PC-3 (cell line): ENCODE measurements at regions not wholly inside any gene's neighbourhood (a gene's known extent, or its start where the extent isn't known, plus 50 kb on each side); places are given as distances from the start of the nearest gene placed in this dataset.

Experiments
- ATAC-seq: fragments of 200-7000 bp; cut with Tn5 transposase; 2 replicates; pipeline ENCODE4 v1.9.1; 2020; ENCODE audit warnings: mild to moderate bottlenecking, moderate library complexity
- BruUV-seq: library from RNA; stranded (reverse); fragments of 400-500 nt; replicated peaks from 2 replicates; lab custom pipeline; 2021; lab: Mats Ljungman, UMichigan
- CTCF ChIA-PET: fragments of 300-600 bp; sonication (Branson Sonifier 250); formaldehyde crosslinking; loops from one replicate; lab custom pipeline; 2022; ENCODE audit warnings: antibody characterized with exemption; lab: Charles Lee
- POLR2A ChIA-PET: fragments of 300-600 bp; sonication (Branson Sonifier 250); formaldehyde crosslinking; loops from one replicate; lab custom pipeline; 2022; ENCODE audit warnings: antibody characterized with exemption; ENCODE audit not compliant: unreplicated experiment; lab: Charles Lee
- DNase-seq: peaks from one replicate; pipeline ENCODE4 v3.0.0-alpha.2; 2015
- H2AFZ ChIP-seq: fragments of 300-600 bp; sonication (generic); 2 replicates; pipeline ENCODE4 v1.6.0; 2016; ENCODE audit warnings: antibody characterized with exemption, low read length
- H3F3A ChIP-seq: fragments of 300-600 bp; sonication (generic); one replicate; pipeline ENCODE4 v1.6.0; 2017; ENCODE audit warnings: antibody characterized with exemption, low read length, control low read depth, mild to moderate bottlenecking; ENCODE audit not compliant: unreplicated experiment
- H3K27ac ChIP-seq: fragments of 300-600 bp; sonication (generic); 2 replicates; pipeline ENCODE4 v1.5.1; 2016; ENCODE audit warnings: mild to moderate bottlenecking, low read length
- H3K27me3 ChIP-seq: fragments of 300-600 bp; sonication (generic); 2 replicates; pipeline ENCODE4 v1.6.1; 2016; ENCODE audit warnings: low read length, mixed read lengths
- H3K36me3 ChIP-seq: fragments of 300-600 bp; sonication (generic); 2 replicates; pipeline ENCODE4 v1.6.1; 2016; ENCODE audit warnings: low read depth, mixed run types, low read length, mixed read lengths
- H3K4me1 ChIP-seq: fragments of 300-600 bp; sonication (generic); 2 replicates; pipeline ENCODE4 v1.5.1; 2016; ENCODE audit warnings: low read length; ENCODE audit not compliant: insufficient read depth
- H3K4me2 ChIP-seq: fragments of 300-600 bp; sonication (generic); 2 replicates; pipeline ENCODE4 v1.6.0; 2016; ENCODE audit warnings: low read length
- H3K4me3 ChIP-seq: fragments of 300-600 bp; sonication (generic); 2 replicates; pipeline ENCODE4 v1.5.1; 2016; ENCODE audit warnings: mild to moderate bottlenecking, low read length, mixed read lengths
- H3K79me2 ChIP-seq: fragments of 300-600 bp; sonication (generic); 2 replicates; pipeline ENCODE4 v1.6.1; 2017; ENCODE audit warnings: low read length, mixed read lengths
- H3K9ac ChIP-seq: fragments of 300-600 bp; sonication (generic); 2 replicates; pipeline ENCODE4 v1.6.0; 2016; ENCODE audit warnings: mild to moderate bottlenecking, low read length
- H3K9me2 ChIP-seq: fragments of 300-600 bp; sonication (generic); replicated peaks from 2 replicates; pipeline ENCODE4 v1.6.1; 2016; ENCODE audit warnings: mixed run types, low read length, mixed read lengths
- H3K9me3 ChIP-seq: fragments of 300-600 bp; sonication (generic); 2 replicates; pipeline ENCODE4 v1.6.1; 2016; ENCODE audit warnings: low read length, mixed read lengths
- H4K20me1 ChIP-seq: fragments of 300-600 bp; sonication (generic); 2 replicates; pipeline ENCODE4 v1.6.1; 2016; ENCODE audit warnings: low read length, mixed read lengths
- EZH2 ChIP-seq: fragments of 300-600 bp; sonication (generic); IDR thresholded peaks from one replicate; pipeline ENCODE4 v1.6.1; 2017; ENCODE audit warnings: antibody characterized with exemption, mild to moderate bottlenecking, low read length; ENCODE audit not compliant: unreplicated experiment
- EZH2phosphoT487 ChIP-seq: fragments of 300-600 bp; sonication (generic); IDR thresholded peaks from 2 replicates; pipeline ENCODE4 v1.6.1; 2018; ENCODE audit warnings: mild to moderate bottlenecking, antibody characterized with exemption, low read length, borderline replicate concordance
- intact Hi-C: fragments of 100-400 bp; cut with micrococcal nuclease; formaldehyde crosslinking; loops from 2 replicates; pipeline ENCODE4 v1.9.0; 2023
- TF ChIP-seq, protein P1 (sequence below): fragments of 300-600 bp; sonication (generic); conservative IDR thresholded peaks from 2 replicates; pipeline ENCODE4 v1.5.1; 2017; ENCODE audit warnings: antibody characterized with exemption, low read depth, mild to moderate bottlenecking, low read length

DNA sequence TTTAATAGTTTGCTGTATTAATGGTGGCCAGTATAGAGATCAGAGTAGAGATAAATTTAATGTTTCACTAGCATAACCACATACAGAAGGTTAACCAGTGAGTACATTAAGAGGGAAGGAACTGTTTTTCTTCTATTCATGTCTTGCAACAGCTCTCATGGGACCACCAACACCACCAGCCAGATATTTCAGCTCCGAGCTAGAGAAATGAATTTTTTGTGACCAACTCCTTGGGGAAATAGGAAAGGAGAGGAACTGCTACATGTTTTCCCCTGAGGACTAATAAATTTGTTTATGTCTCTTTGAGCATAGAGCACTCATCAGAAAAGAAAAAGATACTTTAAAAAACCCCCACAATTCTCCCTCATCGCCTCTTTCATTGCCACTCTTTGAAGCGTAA, 247.5 kb downstream of the MBNL1 start:
- ChIA-PET CTCF (no interaction called here), POLR2A (interaction anchor here (0.6 kb wide), 1 partner anchor 1430 kb away, joined by 3 read pairs; no protein-coding TSS in a partner anchor)
- H4K20me1 ChIP-seq = no peaks in the 10 kb centered on the region
- no peak overlapping the region for H3K27ac ChIP-seq
- H3K4me3 ChIP-seq = no peak overlapping the region
- BruUV-seq = no TSS peak
- no peaks in the 10 kb centered on the region for H3F3A ChIP-seq
- H3K4me1 ChIP-seq = no peaks in the 10 kb centered on the region
- DNase-seq (no peak), ATAC-seq (no peak)
- H3K9ac ChIP-seq = no peak overlapping the region
- H3K27me3 ChIP-seq = no peaks in the 10 kb centered on the region; the same call in 1 of the 2 replicates
- intact Hi-C loops = no loop called here
- H3K9me2 ChIP-seq = no peaks in the 10 kb centered on the region
- no peaks in the 10 kb centered on the region for H3K9me3 ChIP-seq
- no peaks in the 10 kb centered on the region for H3K79me2 ChIP-seq
- H3K4me2 ChIP-seq = no peak overlapping the region
- H3K36me3 ChIP-seq = no peaks in the 10 kb centered on the region
- no peak overlapping the region for H2AFZ ChIP-seq
- TF ChIP-seq EZH2phosphoT487 (no peak), EZH2 (no peak)
- TF ChIP-seq, protein P1, sequence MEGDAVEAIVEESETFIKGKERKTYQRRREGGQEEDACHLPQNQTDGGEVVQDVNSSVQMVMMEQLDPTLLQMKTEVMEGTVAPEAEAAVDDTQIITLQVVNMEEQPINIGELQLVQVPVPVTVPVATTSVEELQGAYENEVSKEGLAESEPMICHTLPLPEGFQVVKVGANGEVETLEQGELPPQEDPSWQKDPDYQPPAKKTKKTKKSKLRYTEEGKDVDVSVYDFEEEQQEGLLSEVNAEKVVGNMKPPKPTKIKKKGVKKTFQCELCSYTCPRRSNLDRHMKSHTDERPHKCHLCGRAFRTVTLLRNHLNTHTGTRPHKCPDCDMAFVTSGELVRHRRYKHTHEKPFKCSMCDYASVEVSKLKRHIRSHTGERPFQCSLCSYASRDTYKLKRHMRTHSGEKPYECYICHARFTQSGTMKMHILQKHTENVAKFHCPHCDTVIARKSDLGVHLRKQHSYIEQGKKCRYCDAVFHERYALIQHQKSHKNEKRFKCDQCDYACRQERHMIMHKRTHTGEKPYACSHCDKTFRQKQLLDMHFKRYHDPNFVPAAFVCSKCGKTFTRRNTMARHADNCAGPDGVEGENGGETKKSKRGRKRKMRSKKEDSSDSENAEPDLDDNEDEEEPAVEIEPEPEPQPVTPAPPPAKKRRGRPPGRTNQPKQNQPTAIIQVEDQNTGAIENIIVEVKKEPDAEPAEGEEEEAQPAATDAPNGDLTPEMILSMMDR = no peak

DNA sequence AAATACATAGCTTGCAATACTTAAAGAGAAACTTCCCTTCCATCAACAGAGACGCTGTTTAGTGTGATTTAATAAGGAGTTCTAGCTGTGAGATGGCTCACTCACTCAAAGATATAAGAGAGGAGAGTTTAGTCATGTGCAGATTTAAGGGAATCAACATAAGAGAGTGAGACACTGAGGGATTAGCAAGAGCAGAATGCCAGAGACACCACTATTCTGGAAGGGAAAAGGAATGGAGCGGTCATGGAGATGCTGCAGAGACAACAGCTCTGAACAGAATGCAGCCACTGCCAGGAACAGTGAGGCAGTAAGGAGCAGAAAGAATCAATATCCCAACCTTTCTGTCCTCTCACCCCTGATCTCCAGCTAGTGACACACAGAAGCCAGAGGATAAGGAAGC, 248.8 kb downstream of the MBNL1 start:
- no TSS peak for BruUV-seq
- no peak overlapping the region for H3K4me2 ChIP-seq
- H3K9me2 ChIP-seq = no peaks in the 10 kb centered on the region
- no peak for ATAC-seq
- H3F3A ChIP-seq = no peaks in the 10 kb centered on the region
- H3K27ac ChIP-seq = no peak overlapping the region
- TF ChIP-seq EZH2 = no peak
- no peak for TF ChIP-seq EZH2phosphoT487
- TF ChIP-seq, protein P1 = no peak
- H3K4me1 ChIP-seq = no peaks in the 10 kb centered on the region
- ChIA-PET POLR2A (no interaction called here), CTCF (no interaction called here)
- no peaks in the 10 kb centered on the region for H3K36me3 ChIP-seq
- H3K79me2 ChIP-seq = no peaks in the 10 kb centered on the region
- H4K20me1 ChIP-seq = no peaks in the 10 kb centered on the region
- H3K4me3 ChIP-seq = no peak overlapping the region
- H2AFZ ChIP-seq = no peak overlapping the region
- no peak overlapping the region for H3K9ac ChIP-seq
- H3K9me3 ChIP-seq = no peaks in the 10 kb centered on the region
- H3K27me3 ChIP-seq = no peaks in the 10 kb centered on the region
- intact Hi-C loops = no loop called here
- no peak for DNase-seq

DNA sequence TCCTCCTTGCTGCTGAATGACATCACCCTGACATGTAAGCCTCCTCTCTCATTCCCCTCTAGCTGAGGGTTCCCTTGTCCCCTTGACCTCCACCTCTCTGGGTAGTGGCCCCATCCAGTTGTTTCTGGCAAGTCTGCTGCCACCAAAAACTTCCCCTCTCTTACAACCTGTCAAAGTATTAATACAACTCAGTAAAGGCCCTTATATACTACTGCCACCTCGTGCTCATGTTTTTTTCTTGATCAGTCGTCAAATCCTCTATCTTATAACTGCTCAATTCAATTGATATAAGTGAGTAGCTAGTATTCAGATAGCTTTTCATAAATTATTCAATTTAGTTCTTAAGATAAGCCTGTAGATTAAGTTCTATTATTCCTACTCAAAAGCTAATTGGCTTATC, 249.6 kb downstream of the MBNL1 start:
- Histone ChIP-seq H3K27me3 (no peaks in the 10 kb centered on the region), H3K9ac (no peak overlapping the region), H2AFZ (no peak overlapping the region), H3K36me3 (no peaks in the 10 kb centered on the region), H3F3A (no peaks in the 10 kb centered on the region), H3K9me3 (no peaks in the 10 kb centered on the region), H3K79me2 (no peaks in the 10 kb centered on the region), H4K20me1 (no peaks in the 10 kb centered on the region), H3K4me1 (no peaks in the 10 kb centered on the region), H3K4me3 (no peak overlapping the region), H3K27ac (no peak overlapping the region), H3K4me2 (no peak overlapping the region), H3K9me2 (no peaks in the 10 kb centered on the region)
- POLR2A ChIA-PET = no interaction called here
- intact Hi-C loops = no loop called here
- BruUV-seq = no TSS peak
- ATAC-seq = no peak
- no peak for TF ChIP-seq EZH2
- no peak for TF ChIP-seq EZH2phosphoT487
- TF ChIP-seq, protein P1 = no peak; the same call in 1 of the 2 replicates
- no peak for DNase-seq
- CTCF ChIA-PET = interaction anchor here (0.5 kb wide), 1 partner anchor 522 kb away, joined by 8 read pairs; no protein-coding TSS in a partner anchor
